H9 (cell line): ENCODE measurements at regions not wholly inside any gene's neighbourhood (a gene's known extent, or its start where the extent isn't known, plus 50 kb on each side); places are given as distances from the start of the nearest gene placed in this dataset.

Experiments used
- DNase-seq: peaks from one replicate; pipeline ENCODE4 v3.0.0-alpha.2; 2017
- H2AFZ ChIP-seq: one replicate; pipeline ENCODE4 v1.6.1; 2013; ENCODE audit warnings: mild to moderate bottlenecking, low read length, control low read depth, moderate library complexity
- H2AK5ac ChIP-seq: 2 replicates; pipeline ENCODE4 v1.6.1; 2013; ENCODE audit warnings: low read length, control low read depth, mixed read lengths; ENCODE audit not compliant: insufficient read length
- H2BK120ac ChIP-seq: one replicate; pipeline ENCODE4 v1.6.1; 2013; ENCODE audit warnings: low read depth, mild to moderate bottlenecking, low read length, control low read depth, inconsistent platforms; ENCODE audit not compliant: poor library complexity, severe bottlenecking
- H2BK12ac ChIP-seq: 2 replicates; pipeline ENCODE4 v1.6.1; 2013; ENCODE audit warnings: low read length, control low read depth, mixed read lengths, low read depth; ENCODE audit not compliant: insufficient read length
- H2BK15ac ChIP-seq: 2 replicates; pipeline ENCODE4 v1.6.1; 2013; ENCODE audit warnings: low read depth, low read length, control low read depth
- H2BK20ac ChIP-seq: one replicate; pipeline ENCODE4 v1.6.1; 2013; ENCODE audit warnings: low read depth, mild to moderate bottlenecking, low read length, control low read depth, inconsistent platforms; ENCODE audit not compliant: poor library complexity, severe bottlenecking
- H2BK5ac ChIP-seq: 2 replicates; pipeline ENCODE4 v1.6.1; 2013; ENCODE audit warnings: low read length, control low read depth, mixed read lengths; ENCODE audit not compliant: insufficient read length
- H3K14ac ChIP-seq: 2 replicates; pipeline ENCODE4 v1.6.1; 2013; ENCODE audit warnings: low read length, control low read depth; ENCODE audit not compliant: insufficient read depth
- H3K18ac ChIP-seq: 2 replicates; pipeline ENCODE4 v1.6.1; 2013; ENCODE audit warnings: low read depth, mild to moderate bottlenecking, mixed read lengths, low read length, control low read depth; ENCODE audit not compliant: insufficient read length
- H3K23ac ChIP-seq: 2 replicates; pipeline ENCODE4 v1.6.1; 2013; ENCODE audit warnings: low read length, control low read depth, mixed read lengths, low read depth; ENCODE audit not compliant: insufficient read length
- H3K23me2 ChIP-seq: 2 replicates; pipeline ENCODE4 v1.6.1; 2013; ENCODE audit warnings: low read depth, mild to moderate bottlenecking, mixed read lengths, low read length, control low read depth; ENCODE audit not compliant: insufficient read length, poor library complexity, severe bottlenecking
- H3K27ac ChIP-seq: 2 replicates; pipeline ENCODE4 v1.5.1; 2013; ENCODE audit warnings: low read length, control low read depth, mixed read lengths, low read depth; ENCODE audit not compliant: insufficient read length
- H3K27me3 ChIP-seq: 2 replicates; pipeline ENCODE4 v1.6.1; 2013; ENCODE audit warnings: low read length, control low read depth, inconsistent platforms; ENCODE audit not compliant: insufficient read depth
- H3K4ac ChIP-seq: 2 replicates; pipeline ENCODE4 v1.6.1; 2013; ENCODE audit warnings: low read depth, mild to moderate bottlenecking, control low read depth, inconsistent platforms, low read length, moderate library complexity
- H3K4me1 ChIP-seq: 2 replicates; pipeline ENCODE4 v1.6.1; 2013; ENCODE audit warnings: low read length, control low read depth, inconsistent platforms; ENCODE audit not compliant: insufficient read depth
- H3K4me2 ChIP-seq: 2 replicates; pipeline ENCODE4 v1.6.1; 2013; ENCODE audit warnings: low read length, control low read depth, mixed read lengths; ENCODE audit not compliant: insufficient read length, insufficient read depth
- H3K56ac ChIP-seq: 2 replicates; pipeline ENCODE4 v1.6.1; 2013; ENCODE audit warnings: low read depth, mild to moderate bottlenecking, mixed read lengths, low read length, control low read depth; ENCODE audit not compliant: insufficient read length
- H3K79me1 ChIP-seq: 2 replicates; pipeline ENCODE4 v1.6.1; 2013; ENCODE audit warnings: low read depth, mild to moderate bottlenecking, moderate library complexity, low read length, control low read depth, inconsistent platforms; ENCODE audit not compliant: insufficient read depth, poor library complexity, severe bottlenecking
- H3K79me2 ChIP-seq: 2 replicates; pipeline ENCODE4 v1.6.1; 2013; ENCODE audit warnings: low read length, control low read depth, inconsistent platforms; ENCODE audit not compliant: insufficient read depth
- H3K9ac ChIP-seq: 2 replicates; pipeline ENCODE4 v1.6.1; 2013; ENCODE audit warnings: low read length, control low read depth, mixed read lengths; ENCODE audit not compliant: insufficient read length; ENCODE audit errors: extremely low read depth
- H3K9me3 ChIP-seq: one replicate; pipeline ENCODE4 v1.6.1; 2013; ENCODE audit warnings: low read depth, low read length, inconsistent platforms; ENCODE audit not compliant: control insufficient read depth
- H3T11ph ChIP-seq: one replicate; pipeline ENCODE4 v1.6.1; 2013; ENCODE audit warnings: mild to moderate bottlenecking, low read length, control low read depth, inconsistent platforms
- H4K20me1 ChIP-seq: one replicate; pipeline ENCODE4 v1.6.1; 2013; ENCODE audit not compliant: control insufficient read depth, insufficient read length, insufficient read depth
- H4K5ac ChIP-seq: 2 replicates; pipeline ENCODE4 v1.6.1; 2013; ENCODE audit warnings: low read depth, mild to moderate bottlenecking, mixed read lengths, low read length, control low read depth; ENCODE audit not compliant: insufficient read length
- H4K8ac ChIP-seq: replicated peaks from 2 replicates; pipeline ENCODE4 v1.6.1; 2013; ENCODE audit warnings: low read length, control low read depth, mixed read lengths, low read depth; ENCODE audit not compliant: insufficient read length
- H4K91ac ChIP-seq: 2 replicates; pipeline ENCODE4 v1.6.1; 2013; ENCODE audit warnings: low read depth, mild to moderate bottlenecking, moderate library complexity, mixed read lengths, low read length, control low read depth; ENCODE audit not compliant: insufficient read length
- H3K27ac Mint-ChIP-seq, 3 experiments: 2 replicates in 2 of 3; 3 replicates in 1 of 3; pipeline ENCODE4 v1.8.0; 2020 to 2021; ENCODE audit warnings: mixed read lengths in 3 of 3, mild to moderate bottlenecking in 1 of 3, moderate library complexity in 1 of 3
- H3K27me3 Mint-ChIP-seq: 2 replicates; pipeline ENCODE4 v1.8.0; 2021; ENCODE audit warnings: low read depth, mild to moderate bottlenecking, moderate library complexity, mixed read lengths
- H3K36me3 Mint-ChIP-seq, 3 experiments: 2 replicates in 2 of 3; 3 replicates in 1 of 3; pipeline ENCODE4 v1.8.0; 2020 to 2021; ENCODE audit warnings: low read depth in 3 of 3, mixed read lengths in 3 of 3; ENCODE audit not compliant: insufficient read depth in 1 of 3
- H3K4me1 Mint-ChIP-seq, 2 experiments: 2 replicates each; pipeline ENCODE4 v1.8.0; 2020; ENCODE audit warnings: mixed read lengths in 2 of 2
- H3K4me3 Mint-ChIP-seq, 2 experiments: 2 replicates in 1 of 2; 3 replicates in 1 of 2; pipeline ENCODE4 v1.8.0; 2020 to 2021; ENCODE audit warnings: mild to moderate bottlenecking in 2 of 2, mixed read lengths in 2 of 2, moderate library complexity in 1 of 2
- H3K9me3 Mint-ChIP-seq, 2 experiments: 2 replicates in 1 of 2; 3 replicates in 1 of 2; pipeline ENCODE4 v1.8.0; 2020; ENCODE audit warnings: mild to moderate bottlenecking in 2 of 2, mixed read lengths in 2 of 2, moderate library complexity in 1 of 2
- CTCF ChIP-seq: fragments of 200-600 bp; sonication (generic); conservative IDR thresholded peaks from 3 replicates; pipeline ENCODE4 v1.8.0; 2021; ENCODE audit warnings: antibody characterized with exemption, mild to moderate bottlenecking

- no peak overlapping the region for H2BK120ac ChIP-seq
- H3K9me3 ChIP-seq = no peaks in the 10 kb centered on the region
- H3K79me1 ChIP-seq = no peaks in the 10 kb centered on the region
- H3K36me3 Mint-ChIP-seq = no peaks in the 10 kb centered on the region
- H3K23me2 ChIP-seq = no peaks in the 10 kb centered on the region
- H2BK12ac ChIP-seq = no peak overlapping the region
- H3K23ac ChIP-seq = no peak overlapping the region
- no peak overlapping the region for H3K56ac ChIP-seq
- H3T11ph ChIP-seq = no peak overlapping the region
- no peak overlapping the region for H2AK5ac ChIP-seq
- no peak overlapping the region for H3K4ac ChIP-seq
- H2AFZ ChIP-seq = no peak overlapping the region
- no peak overlapping the region for H3K18ac ChIP-seq
- H3K79me2 ChIP-seq = no peaks in the 10 kb centered on the region
- H4K5ac ChIP-seq = no peak overlapping the region
- no peaks in the 10 kb centered on the region for H3K27me3 Mint-ChIP-seq
- H3K27me3 ChIP-seq = no peaks in the 10 kb centered on the region
- no peak overlapping the region for H2BK15ac ChIP-seq
- H4K20me1 ChIP-seq = no peaks in the 10 kb centered on the region
- TF ChIP-seq CTCF = peak; percentile 29; the same call in 1 of the 3 replicates
- no peak for DNase-seq
- H4K8ac ChIP-seq = no peak overlapping the region
- no peak overlapping the region for H3K4me2 ChIP-seq
- H2BK5ac ChIP-seq = no peak overlapping the region
- H4K91ac ChIP-seq = no peak overlapping the region
- H3K9me3 Mint-ChIP-seq = no peaks in the 10 kb centered on the region
- H3K4me1 Mint-ChIP-seq = peaks cover 14 to 22% of the 10 kb centered on the region in 2 experiments
- no peak overlapping the region for H3K9ac ChIP-seq
- H3K14ac ChIP-seq = no peak overlapping the region
- no peak overlapping the region for H3K4me3 Mint-ChIP-seq
- H3K27ac Mint-ChIP-seq = peak overlapping the region in 1 of 3 experiments; percentile 48; a peak in 3 of 7 replicates
- H3K4me1 ChIP-seq = no peaks in the 10 kb centered on the region
- H2BK20ac ChIP-seq = no peak overlapping the region
- H3K27ac ChIP-seq = no peak overlapping the region
These were observed 221.0 kb downstream of the OSR1 start for GRCh38 chr2:19137433-19137832.
